Upper lobe of right lung (tissue), 1 donor: ENCODE measurements at regions not wholly inside any gene's neighbourhood (a gene's known extent, or its start where the extent isn't known, plus 50 kb on each side); places are given as distances from the start of the nearest gene placed in this dataset.

Source experiments
- ATAC-seq: fragments of 200-7000 bp; cut with Tn5 transposase; one replicate; pipeline ENCODE4 v1.9.1; 2020; ENCODE audit warnings: mild to moderate bottlenecking, moderate library complexity
- DNase-seq: peaks from one replicate; pipeline ENCODE4 v3.0.0-alpha.2; 2020
- H3K27ac ChIP-seq: fragments of 200-600 bp; one replicate; pipeline ENCODE4 v1.8.0; 2022
- H3K27me3 ChIP-seq: fragments of 200-600 bp; one replicate; pipeline ENCODE4 v1.8.0; 2022; ENCODE audit warnings: mild to moderate bottlenecking
- H3K36me3 ChIP-seq: fragments of 200-600 bp; one replicate; pipeline ENCODE4 v1.8.0; 2022
- H3K4me1 ChIP-seq: fragments of 200-600 bp; one replicate; pipeline ENCODE4 v1.8.0; 2022
- H3K4me3 ChIP-seq: fragments of 200-600 bp; one replicate; pipeline ENCODE4 v1.8.0; 2022; ENCODE audit warnings: mild to moderate bottlenecking
- H3K9me3 ChIP-seq: fragments of 200-600 bp; one replicate; pipeline ENCODE4 v1.8.0; 2022
- CTCF ChIP-seq: fragments of 200-600 bp; IDR thresholded peaks from one replicate; pipeline ENCODE4 v1.8.0; 2022; ENCODE audit warnings: antibody characterized with exemption
- intact Hi-C: fragments of 100-400 bp; cut with DNase I; formaldehyde crosslinking; loops from one replicate; pipeline ENCODE4 v1.11.0; 2022
- donor health status: DM: no; HTN: yes; CAD: no; lungs with severe emphysema.

GRCh38 chr5:109605207-109605730 lies 84.5 kb upstream of the MAN2A1 start:
- intact Hi-C loops = no loop called here
- no peak for ATAC-seq

DNA sequence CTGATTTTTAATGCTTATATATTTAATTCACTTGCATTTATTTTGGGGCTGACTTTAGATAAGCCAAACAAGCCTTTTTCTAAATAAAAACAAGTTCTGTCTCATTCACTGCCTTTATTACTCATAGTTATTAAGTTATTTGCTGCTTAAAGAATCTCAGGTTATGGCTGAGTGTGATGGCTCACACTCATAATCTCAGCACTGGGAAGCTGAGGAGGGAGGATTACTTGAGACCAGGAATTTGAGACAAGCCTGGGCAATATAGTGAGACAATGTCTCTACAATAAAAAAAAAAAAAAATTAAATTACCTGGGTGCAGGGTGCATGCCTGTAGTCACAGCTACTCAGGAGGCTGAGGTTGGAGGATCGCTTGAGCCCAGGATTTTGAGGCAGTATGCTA lies 85.0 kb upstream of the MAN2A1 start:
- TF ChIP-seq CTCF = no peak
- no peaks in the 10 kb centered on the region for H3K36me3 ChIP-seq
- no peaks in the 10 kb centered on the region for H3K9me3 ChIP-seq
- DNase-seq (no peak), ATAC-seq (no peak)
- H3K27me3 ChIP-seq = no peaks in the 10 kb centered on the region
- H3K4me1 ChIP-seq = no peaks in the 10 kb centered on the region
- intact Hi-C loops = no loop called here
- no peak overlapping the region for H3K4me3 ChIP-seq
- H3K27ac ChIP-seq = no peak overlapping the region

More at GRCh38 chr5:109605207-109605730, 84.5 kb upstream of the MAN2A1 start:
- Histone ChIP-seq H3K4me3 (no peak overlapping the region), H3K4me1 (no peaks in the 10 kb centered on the region), H3K36me3 (no peaks in the 10 kb centered on the region), H3K27ac (no peak overlapping the region), H3K9me3 (no peaks in the 10 kb centered on the region), H3K27me3 (no peaks in the 10 kb centered on the region)
- DNase-seq = no peak
- TF ChIP-seq CTCF = no peak

DNA sequence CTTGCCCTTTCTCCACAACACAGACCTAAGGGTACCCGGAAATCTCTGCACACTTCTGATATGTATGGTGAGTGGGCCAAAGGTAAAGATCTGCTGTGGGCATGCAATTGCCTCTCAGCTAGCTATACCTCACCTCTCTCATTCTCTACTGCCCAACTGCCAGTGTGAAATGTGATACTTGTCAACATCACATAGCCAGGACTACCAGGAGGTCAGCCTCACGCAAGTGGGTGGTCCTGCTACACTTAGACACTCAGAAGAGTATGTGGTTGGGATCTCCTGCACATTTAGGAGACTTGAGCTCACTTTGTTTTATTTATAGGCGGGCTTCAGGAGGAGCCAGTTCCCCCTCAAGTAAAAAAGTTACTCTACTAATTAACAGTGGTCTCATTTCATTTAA lies 88.0 kb upstream of the MAN2A1 start:
- TF ChIP-seq CTCF = no peak
- intact Hi-C loops = no loop called here

DNA sequence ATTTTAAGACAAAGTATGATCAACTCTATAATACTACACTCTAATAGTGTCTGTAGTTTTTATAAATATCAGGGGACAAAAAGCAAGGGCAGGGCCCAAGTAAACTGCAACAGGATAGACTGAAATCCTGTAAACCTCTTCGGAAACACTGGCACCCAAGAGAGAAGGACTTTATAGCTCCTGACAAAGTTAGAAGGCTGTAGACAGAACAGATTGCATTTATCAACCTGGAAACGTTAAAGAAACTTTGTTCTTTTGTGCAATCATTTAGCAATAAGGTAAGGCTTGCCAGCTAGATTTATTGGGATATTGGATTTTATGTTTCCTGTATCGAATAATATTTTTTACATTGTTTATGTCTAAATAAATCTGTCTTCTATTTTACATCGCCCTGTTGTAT lies 91.8 kb upstream of the MAN2A1 start:
- Histone ChIP-seq H3K36me3 (no peaks in the 10 kb centered on the region), H3K4me3 (no peak overlapping the region), H3K27ac (no peak overlapping the region), H3K27me3 (no peaks in the 10 kb centered on the region), H3K4me1 (no peaks in the 10 kb centered on the region), H3K9me3 (no peaks in the 10 kb centered on the region)
- DNase-seq (no peak), ATAC-seq (no peak)
- TF ChIP-seq CTCF = no peak
- intact Hi-C loops = no loop called here

More for the DNA sequence above, 88.0 kb upstream of the MAN2A1 start:
- ATAC-seq = no peak
- Histone ChIP-seq H3K4me1 (no peaks in the 10 kb centered on the region), H3K27me3 (no peaks in the 10 kb centered on the region), H3K4me3 (no peak overlapping the region), H3K27ac (no peak overlapping the region), H3K9me3 (no peaks in the 10 kb centered on the region), H3K36me3 (no peaks in the 10 kb centered on the region)
- DNase-seq = no peak

GRCh38 chr5:109594217-109594616 lies 95.5 kb upstream of the MAN2A1 start:
- intact Hi-C loops = no loop called here
- no peaks in the 10 kb centered on the region for H3K4me1 ChIP-seq
- no peaks in the 10 kb centered on the region for H3K36me3 ChIP-seq
- H3K4me3 ChIP-seq = no peak overlapping the region
- no peak overlapping the region for H3K27ac ChIP-seq
- ATAC-seq (no peak), DNase-seq (no peak)
- TF ChIP-seq CTCF = no peak
- no peaks in the 10 kb centered on the region for H3K9me3 ChIP-seq
- no peaks in the 10 kb centered on the region for H3K27me3 ChIP-seq

DNA sequence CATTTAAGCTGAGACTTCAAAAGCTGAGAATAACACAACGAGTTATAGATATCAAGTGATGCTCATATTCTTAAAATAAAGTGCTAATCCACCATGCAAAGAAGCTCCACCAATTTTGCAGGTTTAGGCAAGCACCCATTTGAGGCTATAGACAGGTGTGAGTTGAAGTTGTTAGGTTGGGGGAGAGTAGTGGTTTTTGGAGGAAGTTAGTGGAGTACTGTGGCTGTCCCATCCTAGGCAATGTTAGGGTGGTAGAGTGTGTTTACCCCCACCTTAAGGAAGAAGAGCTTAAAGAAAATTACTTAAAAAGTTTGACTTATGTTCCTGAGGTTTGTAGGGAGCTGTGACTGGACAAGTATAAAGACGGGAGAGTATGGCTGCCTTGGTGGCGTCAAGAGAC lies 98.9 kb upstream of the MAN2A1 start:
- Histone ChIP-seq H3K4me1 (no peaks in the 10 kb centered on the region), H3K27me3 (no peaks in the 10 kb centered on the region), H3K27ac (no peak overlapping the region), H3K4me3 (no peak overlapping the region), H3K9me3 (no peaks in the 10 kb centered on the region), H3K36me3 (no peaks in the 10 kb centered on the region)
- ATAC-seq (no peak), DNase-seq (no peak)
- intact Hi-C loops = no loop called here
- TF ChIP-seq CTCF = no peak
